Inflammatory macrophage treated with lipopolysaccharide for 4 hours (primary cell): ENCODE measurements at regions not wholly inside any gene's neighbourhood (a gene's known extent, or its start where the extent isn't known, plus 50 kb on each side); places are given as distances from the start of the nearest gene placed in this dataset.
"Not testable (repeated sequence)": the region's sequence is repeated elsewhere in the genome, so short reads cannot be mapped to it uniquely, and the experiment has no call there.

ENCODE experiments used
- DNase-seq: peaks from one replicate; pipeline ENCODE4 v3.0.0-alpha.2; 2020

DNA sequence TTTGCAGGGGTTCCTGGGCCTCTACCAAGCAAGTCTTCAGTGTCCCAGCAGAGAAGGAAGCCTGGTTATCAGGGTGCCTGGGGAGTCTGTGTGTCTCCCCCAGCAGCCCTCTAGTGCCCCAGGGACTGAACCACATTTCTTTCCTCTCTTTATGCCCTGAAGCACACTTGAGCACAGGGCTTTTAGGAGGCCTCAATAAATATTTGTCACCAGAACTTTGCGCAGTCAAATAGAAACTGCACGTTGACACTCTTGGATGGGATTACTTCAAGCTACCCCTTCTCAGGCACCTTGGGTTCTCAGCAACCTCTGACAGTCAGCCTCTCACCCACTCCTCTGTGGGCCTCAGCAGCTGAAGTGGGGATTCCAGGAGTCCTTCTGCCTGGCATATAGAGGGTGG is 226.6 kb upstream of the HES1 start:
- no peak for DNase-seq

DNA sequence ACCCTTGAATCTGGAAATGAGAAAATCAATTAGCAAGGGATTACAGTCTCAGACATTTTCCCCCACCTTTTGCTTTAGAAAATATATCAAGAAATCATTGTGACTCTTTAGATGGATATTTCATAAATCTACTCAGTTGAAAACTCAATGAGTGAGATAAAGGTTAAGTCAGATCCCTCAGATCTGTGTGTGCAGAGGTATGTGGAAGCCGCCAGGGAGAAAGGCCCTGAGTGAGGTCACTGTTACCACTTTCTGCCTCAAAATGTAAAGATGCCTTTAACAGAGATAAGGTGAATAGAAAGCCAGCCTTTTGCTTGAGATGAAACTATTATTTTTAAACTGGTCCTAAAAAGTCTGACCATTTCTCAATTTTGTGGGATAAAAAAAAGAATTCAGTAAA is 225.6 kb upstream of the HES1 start:
- no peak for DNase-seq

DNA sequence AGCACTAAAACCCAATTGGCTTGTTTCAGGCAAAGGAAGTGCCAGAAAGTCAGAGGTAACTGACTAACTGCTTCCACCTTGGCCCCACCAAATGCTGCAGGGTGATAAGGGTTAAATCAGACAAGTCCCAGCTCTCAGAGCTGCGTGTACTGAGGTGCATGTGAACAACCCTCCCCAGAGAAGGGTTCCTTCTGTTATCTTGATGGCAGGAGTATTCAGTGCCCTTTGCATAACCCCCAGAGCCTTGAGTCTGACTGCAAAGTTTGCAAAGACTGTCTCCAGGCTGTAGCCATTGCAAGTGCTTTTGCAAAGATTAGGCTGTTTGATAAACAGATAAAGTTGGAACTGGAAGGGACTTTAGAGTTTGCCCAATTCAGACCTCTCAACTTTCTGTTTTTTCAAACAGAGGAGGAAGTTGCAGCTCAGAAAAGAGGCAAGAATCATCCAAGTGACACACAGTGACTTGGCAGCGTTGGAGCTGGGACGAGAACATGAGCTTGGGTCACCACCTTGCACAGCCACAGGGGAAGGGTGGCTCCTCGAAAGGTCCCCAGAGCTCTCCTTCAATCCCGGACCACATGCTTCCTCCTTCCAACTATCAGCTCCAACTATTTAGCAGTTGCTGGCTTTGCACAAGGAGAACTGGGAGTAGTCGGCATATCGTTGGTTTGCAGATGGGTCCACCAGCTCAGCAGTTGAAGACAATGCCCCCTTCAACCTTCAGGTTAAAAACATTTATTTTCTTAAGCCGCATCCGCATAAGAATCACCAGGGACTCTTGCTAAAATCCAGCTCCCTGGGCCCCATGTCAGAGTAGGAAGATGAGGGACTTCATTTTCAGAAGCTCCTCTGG is 224.8 kb upstream of the HES1 start:
- DNase-seq: peak; percentile 59

DNA sequence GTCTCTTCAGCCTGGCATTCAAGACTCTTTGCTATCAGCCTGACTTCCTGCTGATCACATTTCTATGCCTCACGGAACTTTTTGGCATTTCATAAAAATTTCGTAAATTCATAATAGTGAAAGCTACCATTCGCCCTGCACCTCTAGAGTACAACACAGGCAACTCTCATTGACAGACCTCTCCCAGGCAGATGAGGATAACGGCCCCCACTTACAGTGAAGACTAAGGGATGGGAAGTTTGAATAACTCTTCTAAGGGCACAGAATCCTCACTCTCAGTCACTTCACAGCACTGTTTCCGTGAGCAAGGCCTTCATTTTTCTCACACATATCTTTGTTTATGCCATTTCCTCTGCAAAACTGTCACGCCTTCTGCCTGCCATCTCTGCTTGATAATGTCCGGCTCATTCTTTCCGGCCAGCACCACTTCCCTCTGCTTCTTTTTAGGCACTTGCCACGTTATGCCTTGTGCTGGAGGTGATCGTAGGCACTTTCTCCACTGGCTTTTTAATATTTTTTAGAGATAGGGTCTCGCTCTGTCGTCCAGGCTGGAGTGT is 224.1 kb upstream of the HES1 start:
- DNase-seq: peak; percentile 3

DNA sequence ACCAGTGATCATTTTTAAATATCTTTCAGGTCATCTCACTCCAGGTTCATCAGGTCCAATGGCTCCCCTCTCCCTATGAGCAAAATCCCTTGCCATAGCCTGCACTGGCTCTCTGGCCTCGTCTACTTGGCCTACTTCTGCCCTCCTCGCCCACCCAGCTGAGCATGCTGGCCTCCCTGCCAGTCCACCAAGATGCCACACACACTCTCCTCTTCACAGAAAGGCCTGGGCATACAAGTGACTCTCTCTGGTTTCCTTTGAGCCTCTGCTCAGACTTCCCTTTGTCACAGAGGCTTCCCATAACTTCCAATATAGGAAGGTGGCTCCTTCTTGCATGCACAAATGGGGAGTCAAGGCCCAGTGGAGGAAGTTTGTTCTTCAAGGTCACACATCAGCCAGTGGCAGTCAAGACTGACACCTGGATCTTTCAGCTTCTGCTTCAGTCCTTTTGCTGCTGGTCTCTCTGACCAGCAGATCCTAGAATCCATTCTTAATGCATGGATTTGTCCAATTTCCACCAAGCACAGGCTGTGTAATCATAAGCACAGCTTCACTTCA is 223.2 kb upstream of the HES1 start:
- no peak for DNase-seq

DNA sequence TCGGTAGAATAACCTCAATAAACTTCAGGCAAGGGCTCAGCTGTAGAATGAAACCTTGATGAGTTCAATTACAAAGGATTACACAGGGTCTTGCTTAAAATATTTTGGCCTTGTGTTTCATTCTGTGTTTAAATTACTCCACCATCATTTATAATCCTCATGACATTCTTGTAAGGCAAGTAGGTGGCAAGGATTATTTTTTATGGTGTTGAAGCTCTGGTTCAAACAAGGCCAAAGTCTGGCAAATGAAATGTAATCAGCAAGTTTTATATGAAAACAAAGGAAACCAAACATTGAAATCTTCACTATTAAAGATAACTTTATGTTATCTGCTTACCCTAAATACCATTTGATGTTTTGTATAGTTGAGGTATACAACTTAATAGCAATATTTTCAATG is 221.3 kb upstream of the HES1 start:
- DNase-seq: no peak

DNA sequence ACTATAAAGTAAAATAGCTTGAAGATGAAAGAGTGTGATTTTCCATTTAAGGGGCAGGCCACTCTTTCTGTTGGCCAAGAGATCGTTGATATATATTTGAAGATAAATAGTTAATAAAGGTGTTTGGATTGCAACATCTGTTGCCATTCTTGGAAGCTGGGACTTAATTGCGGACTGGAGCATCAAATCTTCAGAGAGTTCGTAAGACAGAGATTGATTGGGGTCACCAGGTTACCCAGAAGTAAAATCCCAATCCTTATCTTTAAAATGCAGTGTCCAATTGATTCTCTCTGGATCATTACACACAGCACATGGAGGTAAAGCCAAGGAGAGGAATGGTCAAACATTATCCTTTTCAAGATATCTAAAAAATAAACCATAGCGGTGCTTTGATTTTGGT is 220.8 kb upstream of the HES1 start:
- DNase-seq: no peak

DNA sequence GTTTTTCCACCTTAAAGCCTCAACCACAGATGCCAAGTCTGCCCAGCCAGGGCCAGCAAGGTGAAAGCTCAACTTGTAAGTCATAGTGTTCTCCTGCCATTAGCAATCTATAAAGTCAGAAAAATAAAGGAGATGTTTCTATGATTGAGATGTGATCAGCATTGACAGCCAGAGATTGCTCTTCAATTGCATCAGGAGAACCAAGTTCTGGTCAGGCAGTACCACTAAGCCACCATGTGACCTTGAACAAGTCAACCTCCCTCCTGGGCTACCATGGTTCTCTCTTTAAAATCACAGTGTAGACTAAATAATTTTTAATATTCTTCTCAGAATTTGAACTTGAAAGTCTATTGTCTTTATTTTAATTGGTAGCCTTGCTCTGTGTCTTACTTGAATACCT is 220.3 kb upstream of the HES1 start:
- DNase-seq: no peak

DNA sequence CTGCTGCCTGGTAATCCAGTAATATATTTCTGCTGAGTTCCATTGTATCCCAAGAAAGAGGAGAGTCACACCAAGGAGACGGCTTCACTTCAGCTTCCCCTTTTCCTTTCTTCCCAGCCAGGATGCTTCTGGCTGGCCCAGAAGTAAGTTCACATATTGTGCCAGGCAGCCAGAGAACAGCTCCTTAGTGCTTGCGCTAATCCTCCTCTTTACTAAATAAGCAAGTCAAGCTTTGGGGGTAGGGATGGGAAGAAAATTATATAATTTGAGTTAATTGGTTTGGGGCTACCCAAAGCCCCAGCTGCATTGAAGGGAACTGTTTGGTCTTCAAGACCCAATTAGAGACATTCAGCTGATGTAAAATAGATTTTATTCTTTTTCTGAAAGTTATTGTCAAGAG is 218.8 kb upstream of the HES1 start:
- no peak for DNase-seq

DNA sequence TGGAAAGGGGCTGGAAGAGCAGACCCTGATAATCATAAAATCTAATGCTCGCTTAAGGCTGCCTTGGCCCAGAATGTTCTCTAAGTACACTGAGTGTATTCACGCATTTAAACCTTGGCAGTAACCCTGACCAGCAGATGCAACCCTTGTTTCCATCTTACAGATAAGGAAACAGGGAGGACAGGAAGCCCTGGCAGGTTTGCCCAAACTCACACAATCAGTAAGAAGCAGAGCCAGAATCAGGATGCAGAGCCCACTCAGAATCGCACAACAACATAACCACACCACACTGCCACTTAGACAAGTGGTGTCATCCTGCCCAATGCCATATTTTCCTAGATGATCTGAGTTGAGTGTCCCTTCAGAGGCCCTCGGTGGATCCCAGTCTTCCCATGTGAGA is 214.5 kb upstream of the HES1 start:
- no peak for DNase-seq

DNA sequence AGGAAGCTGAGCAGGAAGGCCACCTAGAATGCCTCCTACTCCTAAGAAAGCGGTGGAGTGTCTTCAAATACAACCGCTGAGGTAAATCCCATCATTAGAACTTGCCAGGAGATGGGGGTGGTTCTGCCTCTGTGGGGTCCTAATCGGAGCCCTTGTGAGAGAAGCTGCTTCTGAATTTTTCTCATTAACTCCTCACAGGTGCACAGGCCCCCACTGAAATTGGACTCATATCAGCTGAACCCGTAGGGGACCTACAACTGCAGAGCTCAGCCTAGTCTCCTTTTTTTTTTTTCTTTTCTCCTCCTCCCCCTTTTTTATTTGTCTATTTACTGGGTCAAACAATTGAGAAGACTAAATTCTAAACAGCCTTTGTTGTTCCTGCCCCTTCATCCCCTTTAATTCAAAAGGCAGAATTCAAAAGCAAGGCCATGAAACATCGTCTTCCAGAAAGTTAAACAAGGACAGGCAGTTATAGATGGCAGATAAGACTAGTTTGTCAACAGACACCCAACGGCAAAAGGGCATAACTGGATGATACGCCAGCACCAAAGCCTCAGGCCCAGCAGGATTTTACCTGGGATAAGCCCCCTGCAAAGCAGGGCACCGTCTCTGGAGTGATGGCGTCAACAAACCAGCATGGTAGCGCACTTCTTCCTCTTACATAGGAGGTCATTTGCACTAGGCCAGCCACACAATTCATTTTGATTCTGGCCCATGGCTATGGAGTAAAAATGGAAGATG is 213.7 kb upstream of the HES1 start:
- no peak for DNase-seq

DNA sequence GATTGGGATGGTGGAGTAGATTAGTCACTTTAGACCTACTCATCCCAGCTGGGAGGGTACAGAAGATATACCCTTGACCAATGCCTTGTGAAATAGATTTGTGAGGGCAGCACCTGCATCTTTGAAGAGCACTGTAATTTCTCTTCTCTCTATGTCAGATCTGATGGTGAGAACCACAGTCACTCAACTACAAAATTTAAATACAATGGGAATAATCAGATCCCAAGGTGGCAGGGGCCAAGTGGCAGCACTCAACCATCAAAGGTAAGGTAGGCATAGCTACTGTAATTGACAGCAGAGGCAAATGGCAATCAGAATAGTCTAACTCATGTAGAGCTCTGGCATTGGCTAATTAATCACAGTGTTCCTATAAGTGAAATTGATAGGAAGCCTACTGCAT is 212.0 kb upstream of the HES1 start:
- DNase-seq: not testable (repeated sequence)

DNA sequence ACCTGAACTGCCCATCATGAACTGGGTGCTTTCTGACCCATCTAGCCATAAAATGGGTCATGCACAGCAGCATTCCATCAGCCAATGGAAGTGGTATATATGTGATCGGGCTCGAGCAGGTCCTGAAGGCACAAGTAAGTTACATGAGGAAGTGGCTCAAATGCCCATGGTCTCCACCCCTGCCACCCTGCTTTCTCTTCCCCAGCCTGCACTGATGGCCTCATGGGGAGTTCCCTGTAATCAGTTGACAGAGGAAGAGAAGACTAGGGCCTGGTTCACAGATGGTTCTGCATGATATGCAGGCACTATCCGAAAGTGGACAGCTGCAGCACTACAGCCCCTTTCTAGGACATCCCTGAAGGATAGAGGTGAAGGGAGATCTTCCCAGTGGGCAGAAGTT is 209.9 kb upstream of the HES1 start:
- peak; percentile 83 for DNase-seq

DNA sequence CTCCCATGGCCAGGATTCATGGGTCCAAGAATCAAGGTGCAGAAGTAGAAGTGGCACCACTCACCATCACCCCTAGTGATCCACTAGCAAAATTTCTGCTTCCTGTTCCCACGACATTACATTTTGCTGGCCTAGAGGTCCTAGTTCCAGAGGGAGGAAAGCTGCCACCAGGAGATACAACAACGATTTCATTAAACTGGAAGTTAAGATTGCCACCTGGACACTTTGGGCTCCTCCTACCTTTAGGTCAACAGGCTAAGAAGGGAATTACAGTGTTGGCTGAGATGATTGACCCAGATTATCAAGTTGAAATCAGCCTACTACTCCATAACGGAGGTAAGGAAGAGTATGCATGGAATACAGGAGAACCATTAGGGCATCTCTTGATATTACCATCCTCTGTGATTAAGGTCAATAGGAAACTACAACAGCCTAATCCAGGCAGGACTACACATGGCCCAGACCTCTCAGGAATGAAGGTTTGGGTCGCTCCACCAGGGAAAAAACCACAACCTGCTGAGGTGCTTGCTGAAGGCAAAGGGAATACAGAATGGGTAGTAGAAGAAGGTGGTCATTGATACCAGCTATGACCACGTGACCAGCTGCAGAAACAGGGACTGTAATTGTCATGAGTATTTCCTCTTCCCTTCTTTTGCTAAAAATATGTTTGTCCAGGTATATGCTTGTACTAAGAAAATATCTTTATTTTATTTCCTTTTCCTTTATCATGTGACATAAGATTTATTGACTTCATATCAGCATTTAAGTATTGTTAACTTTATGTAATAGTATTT is 208.3 kb upstream of the HES1 start:
- DNase-seq: not testable (repeated sequence)

DNA sequence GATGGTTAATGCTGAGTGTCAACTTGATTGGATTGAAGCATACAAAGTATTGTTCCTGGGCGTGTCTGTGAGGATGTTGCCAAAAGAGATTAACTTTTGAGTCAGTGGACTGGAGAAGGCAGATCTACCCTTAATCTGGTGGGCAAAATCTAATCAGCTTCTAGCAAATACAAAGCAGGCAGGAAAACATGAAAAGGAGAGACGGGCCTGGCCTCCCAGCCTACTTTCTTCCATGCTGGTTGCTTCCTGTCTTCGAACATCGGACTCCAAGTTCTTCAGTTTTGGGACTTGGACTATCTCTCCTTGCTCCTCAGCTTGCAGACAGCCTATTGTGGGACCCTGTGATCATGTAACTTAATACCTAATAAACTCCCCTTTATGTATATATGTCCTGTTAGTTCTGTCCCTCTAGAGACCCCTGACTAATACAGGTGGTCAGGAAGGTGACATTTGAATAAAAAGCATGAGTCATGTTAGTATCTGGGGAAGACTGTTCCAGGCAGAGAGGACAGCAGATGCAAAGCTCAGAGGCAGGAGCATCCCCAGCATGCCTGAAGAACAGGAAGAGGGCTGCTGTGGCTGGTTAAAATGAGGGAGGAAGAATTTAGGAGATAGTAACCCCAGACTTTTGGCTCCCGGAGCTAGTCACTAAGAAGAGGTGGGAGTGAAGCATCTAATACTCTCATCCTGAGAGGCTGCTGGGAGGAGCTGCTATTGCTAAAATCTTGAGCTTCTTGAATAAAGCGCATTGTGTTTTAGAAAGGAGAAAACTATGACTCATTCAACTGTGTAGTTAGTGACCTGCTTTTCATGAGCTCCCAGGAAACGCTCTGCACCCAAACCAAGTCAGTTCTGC is 207.4 kb upstream of the HES1 start:
- no peak for DNase-seq

DNA sequence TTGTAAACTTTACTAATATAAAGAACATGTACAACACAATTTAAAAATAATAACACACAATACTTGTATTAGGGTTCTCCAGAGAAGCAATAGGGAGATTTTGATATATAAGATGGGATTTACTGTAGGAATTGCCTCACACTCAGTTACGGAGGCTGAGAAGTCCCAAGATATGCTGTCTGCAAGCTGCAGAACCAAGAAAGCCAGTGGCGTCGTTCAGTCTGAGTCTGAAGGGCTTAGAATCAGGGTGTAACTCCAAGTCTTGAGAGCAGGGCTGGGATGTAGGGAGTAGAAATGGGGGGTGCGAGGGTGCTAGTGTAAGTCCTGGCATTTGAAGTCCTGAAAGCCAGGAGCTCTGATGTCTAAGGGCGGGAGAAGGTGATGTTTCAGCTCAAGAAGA is 206.6 kb upstream of the HES1 start:
- no peak for DNase-seq

DNA sequence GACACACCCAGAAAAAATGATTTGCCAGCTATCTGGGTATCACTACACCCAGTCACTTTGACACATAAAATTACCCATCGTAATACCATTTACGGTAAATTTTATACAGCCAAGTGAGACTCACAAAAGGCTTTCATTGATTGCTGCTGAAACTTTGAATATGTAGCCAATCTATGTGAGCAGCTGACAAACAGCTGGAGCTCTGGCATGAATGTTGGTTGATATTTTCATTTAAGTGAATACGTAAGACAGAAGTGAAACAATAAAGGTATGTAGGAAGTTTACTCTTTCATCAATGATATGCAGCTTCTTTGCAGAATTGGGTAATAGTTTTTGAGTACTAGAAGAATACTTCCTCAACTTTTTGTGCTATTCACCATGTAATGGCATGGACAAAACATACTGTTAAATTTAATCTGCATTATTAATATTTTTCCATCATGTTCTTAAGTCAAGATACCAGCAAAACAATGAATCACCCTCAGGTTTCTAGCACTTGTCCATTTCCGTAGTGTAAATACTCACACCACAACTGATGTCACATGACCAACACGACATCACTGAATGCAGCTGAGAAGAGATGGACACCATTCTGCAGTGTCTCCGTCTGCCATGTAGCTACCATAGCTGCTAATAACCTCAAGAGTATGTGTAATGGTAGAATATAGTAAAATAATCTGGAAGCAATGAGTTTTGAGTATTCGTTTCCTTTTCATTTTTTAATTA is 205.9 kb upstream of the HES1 start:
- DNase-seq: peak; percentile 10

DNA sequence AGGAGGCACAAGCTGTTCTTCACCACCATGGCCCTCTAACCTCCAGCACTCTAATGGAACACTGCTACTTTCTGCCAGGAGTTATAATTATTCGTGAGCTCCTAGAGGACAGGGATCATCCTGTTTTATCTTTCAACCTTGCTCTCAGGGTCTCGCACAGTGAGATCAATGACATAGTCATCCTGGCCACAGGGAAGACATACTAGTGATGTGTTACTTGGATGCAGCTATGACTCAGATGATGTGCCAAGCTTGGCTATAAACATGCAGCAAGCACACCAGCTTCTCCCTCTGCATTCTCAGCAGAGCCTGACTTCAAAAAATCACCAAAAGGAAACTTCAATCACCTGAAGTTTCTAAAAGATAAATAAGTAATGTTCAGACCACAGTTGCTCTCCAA is 203.8 kb upstream of the HES1 start:
- DNase-seq: no peak

DNA sequence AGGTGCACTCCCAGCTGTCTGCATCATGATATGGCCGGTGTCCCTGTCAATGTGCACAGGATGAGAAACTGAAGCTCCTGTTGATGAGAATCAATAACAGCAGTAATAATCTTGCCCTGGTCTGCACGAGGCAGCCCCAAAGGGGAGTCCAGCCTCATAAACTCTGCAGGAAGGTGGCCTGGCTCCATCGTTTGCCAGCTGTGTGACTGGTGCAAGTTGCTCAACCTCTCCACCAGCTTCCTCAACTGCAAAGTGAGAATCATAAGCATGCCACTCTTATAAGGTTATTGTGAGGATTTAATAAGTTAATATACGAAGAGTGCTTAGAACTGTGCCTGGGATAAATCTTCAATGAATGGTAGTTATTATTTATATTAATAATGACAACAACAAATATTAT is 203.4 kb upstream of the HES1 start:
- no peak for DNase-seq

DNA sequence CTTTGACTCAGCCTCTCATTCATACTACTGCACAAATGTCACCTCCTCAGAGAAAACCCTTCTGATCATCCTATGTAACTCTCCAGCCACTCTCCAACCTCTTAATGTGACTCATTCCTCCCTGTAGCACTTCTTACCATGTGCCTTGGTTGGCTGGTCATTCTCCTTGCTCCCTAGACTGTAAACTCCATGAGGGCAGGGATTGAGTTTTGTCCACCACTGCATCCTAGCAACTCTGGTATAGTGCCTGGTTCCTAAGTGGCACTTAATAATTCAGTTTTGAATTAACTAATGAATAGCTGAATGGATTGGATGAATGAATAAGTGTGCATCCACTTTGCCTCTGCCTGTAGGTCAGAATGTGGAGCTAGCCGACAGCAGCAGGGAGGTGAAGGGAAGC is 202.5 kb upstream of the HES1 start:
- DNase-seq: no peak

DNA sequence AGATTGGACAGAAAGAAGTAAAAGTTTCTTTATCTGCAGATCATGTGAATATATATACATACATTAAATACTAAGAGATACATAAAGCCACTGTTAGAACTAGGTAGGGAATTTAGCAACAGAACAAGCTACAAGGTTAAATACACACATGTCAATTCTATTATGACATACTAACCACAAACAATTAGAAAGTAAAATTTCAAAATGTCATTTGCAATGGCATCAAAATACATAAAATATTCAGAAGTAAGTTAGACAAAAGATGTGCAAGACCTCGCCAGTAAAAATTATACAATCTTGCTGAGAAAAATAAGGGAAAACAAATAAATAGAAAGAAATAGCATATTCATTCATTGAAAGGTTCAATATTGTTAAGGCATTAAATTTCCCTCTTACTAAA is 200.0 kb upstream of the HES1 start:
- DNase-seq: peak; percentile 51
